SK-N-SH (cell line): ENCODE measurements at regions not wholly inside any gene's neighbourhood (a gene's known extent, or its start where the extent isn't known, plus 50 kb on each side); places are given as distances from the start of the nearest gene placed in this dataset.

ENCODE experiments used
- CTCF ChIA-PET: fragments of 300-600, 350-600 bp; formaldehyde crosslinking; extraction: SDS; loops from one replicate; lab custom pipeline; 2021; lab: Yijun Ruan, JAX
- POLR2A ChIA-PET: fragments of 350-600 bp; sonication (Branson Sonifier 250); formaldehyde crosslinking; extraction: SDS; loops from one replicate; lab custom pipeline; 2020; ENCODE audit warnings: antibody characterized with exemption, inconsistent platforms; lab: Yijun Ruan, JAX
- DNase-seq: peaks from one replicate; pipeline ENCODE4 v3.0.0; 2012
- H2AFZ ChIP-seq: fragments of 200-600 bp; sonication (generic); 2 replicates; pipeline ENCODE4 v1.8.1; 2016; ENCODE audit warnings: antibody characterized with exemption, mild to moderate bottlenecking, low read depth
- H3F3A ChIP-seq: fragments of 200-600 bp; sonication (generic); replicated peaks from 2 replicates; pipeline ENCODE3; 2016; ENCODE audit warnings: antibody characterized with exemption, mild to moderate bottlenecking; ENCODE audit not compliant: insufficient read depth
- H3K27ac ChIP-seq, 2 experiments: fragments of 200-500 bp in 1 of 2; fragments of 200-600 bp in 1 of 2; sonication (Bioruptor generic) in 1 of 2; sonication (generic), shearing (Covaris generic) in 1 of 2; 2 replicates each; pipeline versions ENCODE4 v1.5.1 to v1.6.1; 2014 to 2016; ENCODE audit warnings: low read depth in 2 of 2, inconsistent platforms in 1 of 2, low read length in 1 of 2, mild to moderate bottlenecking in 1 of 2, mixed read lengths in 1 of 2
- H3K27me3 ChIP-seq: fragments of 200-600 bp; sonication (generic), shearing (Covaris generic); 2 replicates; pipeline ENCODE4 v1.6.1; 2016; ENCODE audit warnings: mixed run types; ENCODE audit not compliant: insufficient read depth
- H3K36me3 ChIP-seq, 2 experiments: fragments of 200-500 bp in 1 of 2; fragments of 200-600 bp in 1 of 2; sonication (Bioruptor generic) in 1 of 2; sonication (generic) in 1 of 2; replicated peaks in 1 of 2; 2 replicates each; pipeline versions ENCODE3 to v1.5.1; 2014 to 2016; ENCODE audit warnings: low read length in 1 of 2, mild to moderate bottlenecking in 1 of 2; ENCODE audit not compliant: insufficient read depth in 2 of 2, control insufficient read depth in 1 of 2
- H3K4me1 ChIP-seq, 2 experiments: fragments of 200-500 bp in 1 of 2; fragments of 200-600 bp in 1 of 2; sonication (Bioruptor generic) in 1 of 2; sonication (generic), shearing (Covaris generic) in 1 of 2; 2 replicates each; pipeline versions ENCODE4 v1.5.1 to v1.6.1; 2014 to 2016; ENCODE audit warnings: low read depth in 1 of 2, low read length in 1 of 2, mixed run types in 1 of 2; ENCODE audit not compliant: insufficient read depth in 2 of 2, control insufficient read depth in 1 of 2
- H3K4me2 ChIP-seq: fragments of 200-600 bp; sonication (generic), shearing (Covaris generic); 2 replicates; pipeline ENCODE4 v1.6.1; 2017; ENCODE audit warnings: mixed run types
- H3K4me3 ChIP-seq, 2 experiments: fragments of 200-500 bp in 1 of 2; fragments of 200-600 bp in 1 of 2; sonication (Bioruptor generic) in 1 of 2; sonication (generic), shearing (Covaris generic) in 1 of 2; 2 replicates each; pipeline versions ENCODE4 v1.5.1 to v1.8.1; 2014 to 2016; ENCODE audit warnings: low read depth in 2 of 2, inconsistent platforms in 1 of 2, low read length in 1 of 2, mild to moderate bottlenecking in 1 of 2, mixed read lengths in 1 of 2, moderate library complexity in 1 of 2
- H3K79me2 ChIP-seq: fragments of 200-600 bp; sonication (generic); 2 replicates; pipeline ENCODE4 v1.8.1; 2017; ENCODE audit warnings: mild to moderate bottlenecking; ENCODE audit not compliant: insufficient read depth
- H3K9ac ChIP-seq: fragments of 200-600 bp; sonication (generic); 2 replicates; pipeline ENCODE4 v1.6.1; 2017; ENCODE audit warnings: mixed run types
- H3K9me2 ChIP-seq: fragments of 200-600 bp; sonication (generic); 2 replicates; pipeline ENCODE4 v1.6.1; 2017; ENCODE audit warnings: mixed run types
- H3K9me3 ChIP-seq: fragments of 200-600 bp; sonication (generic); 2 replicates; pipeline ENCODE4 v1.6.1; 2017; ENCODE audit warnings: mixed run types, mild to moderate bottlenecking, moderate library complexity
- H4K20me1 ChIP-seq: fragments of 200-600 bp; sonication (generic); 2 replicates; pipeline ENCODE4 v1.6.1; 2017; ENCODE audit warnings: mild to moderate bottlenecking, mixed run types; ENCODE audit not compliant: insufficient read depth
- EZH2phosphoT487 ChIP-seq: fragments of 200-600 bp; sonication (generic); IDR thresholded peaks from 2 replicates; pipeline ENCODE4 v1.6.1; 2017; ENCODE audit warnings: low read depth, mixed run types, mild to moderate bottlenecking, antibody characterized with exemption, moderate library complexity, borderline replicate concordance
- FOSL2 ChIP-seq: IDR thresholded peaks from 2 replicates; pipeline ENCODE4 v1.4.0; 2012; ENCODE audit warnings: low read depth, mild to moderate bottlenecking, moderate library complexity, borderline replicate concordance
- FOXJ3 ChIP-seq: sonication (generic); formaldehyde crosslinking; IDR thresholded peaks from 2 replicates; pipeline ENCODE4 v1.5.1; 2020; ENCODE audit warnings: mild to moderate bottlenecking, missing genetic modification reagents
- IRF3 ChIP-seq: fragments of 150-350 bp; IDR thresholded peaks from 2 replicates; pipeline ENCODE4 v1.6.1; 2016; ENCODE audit warnings: mild to moderate bottlenecking, low read depth, low read length
- MEF2A ChIP-seq: IDR thresholded peaks from 2 replicates; pipeline ENCODE4 v1.4.0; 2012; ENCODE audit warnings: low read depth, borderline replicate concordance
- MXI1 ChIP-seq: IDR thresholded peaks from 2 replicates; pipeline ENCODE4 v1.6.1; 2012; ENCODE audit warnings: mild to moderate bottlenecking, low read depth, low read length, improper control_type of control experiment
- PBX3 ChIP-seq: IDR thresholded peaks from 2 replicates; pipeline ENCODE4; 2012
- RAD21 ChIP-seq: IDR thresholded peaks from 2 replicates; pipeline ENCODE4 v1.6.1; 2012; ENCODE audit warnings: mild to moderate bottlenecking, low read length
- RCOR1 ChIP-seq: fragments of 150-350 bp; IDR thresholded peaks from 2 replicates; pipeline ENCODE4 v1.6.1; 2017; ENCODE audit warnings: antibody characterized with exemption, low read length
- RFX5 ChIP-seq: IDR thresholded peaks from 2 replicates; pipeline ENCODE4 v1.6.1; 2012; ENCODE audit warnings: mild to moderate bottlenecking, improper control_type of control experiment, low read length
- SMC3 ChIP-seq: IDR thresholded peaks from 2 replicates; pipeline ENCODE4 v1.6.1; 2012; ENCODE audit warnings: low read depth, low read length, improper control_type of control experiment
- TCF12 ChIP-seq: IDR thresholded peaks from 2 replicates; pipeline ENCODE4 v1.4.0; 2012
- TEAD4 ChIP-seq: IDR thresholded peaks from 2 replicates; pipeline ENCODE4 v1.4.0; 2012; ENCODE audit warnings: mild to moderate bottlenecking, borderline replicate concordance; ENCODE audit not compliant: insufficient read depth
- USF1 ChIP-seq: IDR thresholded peaks from 2 replicates; pipeline ENCODE4 v1.4.0; 2012; ENCODE audit warnings: low read depth, borderline replicate concordance
- YY1 ChIP-seq: IDR thresholded peaks from 2 replicates; pipeline ENCODE4 v1.4.0; 2012; ENCODE audit warnings: low read depth, mild to moderate bottlenecking
- WGBS: methylation state at CpG from one replicate; pipeline ENCODE4 v1.1.6; 2017; ENCODE audit warnings: low lambda C conversion rate; 5-methylcytosine and 5-hydroxymethylcytosine counted together
- TF ChIP-seq, protein P1 (sequence below): fragments of 150-350 bp; IDR thresholded peaks from 2 replicates; pipeline ENCODE4 v1.6.1; 2017; ENCODE audit warnings: antibody characterized with exemption, low read length, low read depth, borderline replicate concordance
- TF ChIP-seq, protein P2 (sequence below): fragments of 200-600 bp; sonication (generic); IDR thresholded peaks from 2 replicates; pipeline ENCODE4 v1.6.1; 2017; ENCODE audit warnings: antibody characterized with exemption, mild to moderate bottlenecking, moderate library complexity
- TF ChIP-seq, protein P3 (sequence below): IDR thresholded peaks from 2 replicates; pipeline ENCODE4 v1.4.0; 2012; ENCODE audit warnings: low read depth

DNA sequence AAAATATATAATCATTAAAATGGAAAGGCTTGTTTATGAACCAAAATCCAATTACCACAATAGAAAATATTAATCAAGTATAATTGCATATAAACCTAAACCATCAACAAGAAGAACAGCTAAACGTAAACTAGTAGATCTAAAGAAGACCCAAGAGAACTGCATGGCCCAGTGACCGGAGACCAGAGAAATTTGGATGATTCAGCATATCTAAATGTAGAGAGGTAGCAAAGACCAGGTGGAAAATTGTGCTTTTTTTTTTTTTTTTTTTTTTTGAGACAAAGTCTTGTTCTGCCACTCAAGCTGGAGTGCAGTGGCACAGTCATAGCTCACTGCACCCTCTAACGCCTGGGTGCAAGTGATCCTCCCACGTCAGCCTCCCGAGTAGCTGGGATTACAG, 207.2 kb upstream of the SEMA3E start:
- ChIA-PET CTCF (interaction anchor here (1.7 to 1.8 kb wide), 2 partner anchors 11 to 13 kb away, joined by 3 to 5 read pairs; no protein-coding TSS in a partner anchor), POLR2A (no interaction called here)
- DNase-seq: no peak
- WGBS: 94% methylated on average over 5 of the region's 5 CpGs
- Histone ChIP-seq H4K20me1 (no peaks in the 10 kb centered on the region), H3F3A (peaks cover 4% of the 10 kb centered on the region), H2AFZ (no peak overlapping the region), H3K4me1 (no peaks in the 10 kb centered on the region; a peak in 1 of 4 replicates), H3K4me2 (no peak overlapping the region), H3K27ac (no peak overlapping the region), H3K36me3 (no peaks in the 10 kb centered on the region), H3K79me2 (no peaks in the 10 kb centered on the region), H3K9me3 (no peaks in the 10 kb centered on the region), H3K27me3 (no peaks in the 10 kb centered on the region), H3K4me3 (no peak overlapping the region), H3K9me2 (peaks cover 3% of the 10 kb centered on the region; the same call in 1 of the 2 replicates), H3K9ac (no peak overlapping the region)
- no peak for TF ChIP-seq RAD21
- TF ChIP-seq FOXJ3: no peak
- no peak for TF ChIP-seq MEF2A
- TF ChIP-seq, protein P1, sequence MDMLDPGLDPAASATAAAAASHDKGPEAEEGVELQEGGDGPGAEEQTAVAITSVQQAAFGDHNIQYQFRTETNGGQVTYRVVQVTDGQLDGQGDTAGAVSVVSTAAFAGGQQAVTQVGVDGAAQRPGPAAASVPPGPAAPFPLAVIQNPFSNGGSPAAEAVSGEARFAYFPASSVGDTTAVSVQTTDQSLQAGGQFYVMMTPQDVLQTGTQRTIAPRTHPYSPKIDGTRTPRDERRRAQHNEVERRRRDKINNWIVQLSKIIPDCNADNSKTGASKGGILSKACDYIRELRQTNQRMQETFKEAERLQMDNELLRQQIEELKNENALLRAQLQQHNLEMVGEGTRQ: no peak
- TF ChIP-seq TEAD4: no peak
- no peak for TF ChIP-seq EZH2phosphoT487
- no peak for TF ChIP-seq SMC3
- no peak for TF ChIP-seq RFX5
- TF ChIP-seq RCOR1: no peak
- no peak for TF ChIP-seq TCF12
- TF ChIP-seq FOSL2: no peak
- TF ChIP-seq PBX3: no peak
- TF ChIP-seq IRF3: no peak
- TF ChIP-seq MXI1: no peak
- TF ChIP-seq USF1: no peak
- TF ChIP-seq YY1: no peak
- TF ChIP-seq, protein P2, sequence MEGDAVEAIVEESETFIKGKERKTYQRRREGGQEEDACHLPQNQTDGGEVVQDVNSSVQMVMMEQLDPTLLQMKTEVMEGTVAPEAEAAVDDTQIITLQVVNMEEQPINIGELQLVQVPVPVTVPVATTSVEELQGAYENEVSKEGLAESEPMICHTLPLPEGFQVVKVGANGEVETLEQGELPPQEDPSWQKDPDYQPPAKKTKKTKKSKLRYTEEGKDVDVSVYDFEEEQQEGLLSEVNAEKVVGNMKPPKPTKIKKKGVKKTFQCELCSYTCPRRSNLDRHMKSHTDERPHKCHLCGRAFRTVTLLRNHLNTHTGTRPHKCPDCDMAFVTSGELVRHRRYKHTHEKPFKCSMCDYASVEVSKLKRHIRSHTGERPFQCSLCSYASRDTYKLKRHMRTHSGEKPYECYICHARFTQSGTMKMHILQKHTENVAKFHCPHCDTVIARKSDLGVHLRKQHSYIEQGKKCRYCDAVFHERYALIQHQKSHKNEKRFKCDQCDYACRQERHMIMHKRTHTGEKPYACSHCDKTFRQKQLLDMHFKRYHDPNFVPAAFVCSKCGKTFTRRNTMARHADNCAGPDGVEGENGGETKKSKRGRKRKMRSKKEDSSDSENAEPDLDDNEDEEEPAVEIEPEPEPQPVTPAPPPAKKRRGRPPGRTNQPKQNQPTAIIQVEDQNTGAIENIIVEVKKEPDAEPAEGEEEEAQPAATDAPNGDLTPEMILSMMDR: no peak
- TF ChIP-seq, protein P3, sequence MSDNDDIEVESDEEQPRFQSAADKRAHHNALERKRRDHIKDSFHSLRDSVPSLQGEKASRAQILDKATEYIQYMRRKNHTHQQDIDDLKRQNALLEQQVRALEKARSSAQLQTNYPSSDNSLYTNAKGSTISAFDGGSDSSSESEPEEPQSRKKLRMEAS: no peak
